Liver (tissue), 3 donors: ENCODE measurements at regions not wholly inside any gene's neighbourhood (a gene's known extent, or its start where the extent isn't known, plus 50 kb on each side); places are given as distances from the start of the nearest gene placed in this dataset.

Experiments used
- EGR1 ChIP-seq, 2 donors: IDR thresholded peaks; 2 replicates each; pipeline ENCODE4 v1.6.1; 2016 to 2018; ENCODE audit warnings: antibody characterized with exemption in 2 of 2, low read depth in 2 of 2
- GABPA ChIP-seq, 2 donors: IDR thresholded peaks in 1 of 2; conservative IDR thresholded peaks in 1 of 2; 2 replicates each; pipeline ENCODE4 v1.6.1; 2016; ENCODE audit warnings: antibody characterized with exemption in 2 of 2, mild to moderate bottlenecking in 1 of 2, moderate library complexity in 1 of 2
- HNF4A ChIP-seq, 2 donors: conservative IDR thresholded peaks; 2 replicates each; pipeline ENCODE4 v1.6.1; 2016; ENCODE audit warnings: antibody characterized with exemption in 2 of 2, mild to moderate bottlenecking in 2 of 2
- JUND ChIP-seq, 2 donors: IDR thresholded peaks; 2 replicates each; pipeline ENCODE4 v1.6.1; 2016; ENCODE audit warnings: antibody characterized with exemption in 2 of 2
- NR2F2 ChIP-seq: IDR thresholded peaks from 2 replicates; pipeline ENCODE4 v1.6.1; 2016; ENCODE audit warnings: antibody characterized with exemption
- RAD21 ChIP-seq, 2 donors: IDR thresholded peaks; 2 replicates each; pipeline ENCODE4 v1.6.1; 2016; ENCODE audit warnings: antibody characterized with exemption in 2 of 2, mild to moderate bottlenecking in 2 of 2
- RXRA ChIP-seq, 2 donors: IDR thresholded peaks; 2 replicates each; pipeline ENCODE4 v1.6.1; 2017 to 2018; ENCODE audit warnings: antibody characterized with exemption in 2 of 2, mild to moderate bottlenecking in 1 of 2
- SP1 ChIP-seq: IDR thresholded peaks from 2 replicates; pipeline ENCODE4 v1.6.1; 2018; ENCODE audit warnings: antibody characterized with exemption, mild to moderate bottlenecking
- TAF1 ChIP-seq: conservative IDR thresholded peaks from 2 replicates; pipeline ENCODE4 v1.6.1; 2016; ENCODE audit warnings: antibody characterized with exemption, mild to moderate bottlenecking
- YY1 ChIP-seq: IDR thresholded peaks from 2 replicates; pipeline ENCODE4 v1.6.1; 2016; ENCODE audit warnings: antibody characterized with exemption, mild to moderate bottlenecking
- TF ChIP-seq, protein P1 (sequence below): fragments of 150-350 bp; IDR thresholded peaks from 2 replicates; pipeline ENCODE4 v1.5.1; 2017; ENCODE audit warnings: improper control_type of control experiment, low read depth, low read length; ENCODE audit not compliant: missing input control
- TF ChIP-seq, protein P2 (sequence below): IDR thresholded peaks from 2 replicates; pipeline ENCODE4 v1.6.1; 2016; ENCODE audit warnings: antibody characterized with exemption
- TF ChIP-seq, protein P3 (sequence below): IDR thresholded peaks from 2 replicates; pipeline ENCODE4 v1.6.1; 2016; ENCODE audit warnings: antibody characterized with exemption, mild to moderate bottlenecking
- TF ChIP-seq, protein P4 (sequence below): IDR thresholded peaks from 2 replicates; pipeline ENCODE4 v1.6.1; 2016; ENCODE audit warnings: antibody characterized with exemption
- donor health status: healthy.
- donor health status: healthy.

DNA sequence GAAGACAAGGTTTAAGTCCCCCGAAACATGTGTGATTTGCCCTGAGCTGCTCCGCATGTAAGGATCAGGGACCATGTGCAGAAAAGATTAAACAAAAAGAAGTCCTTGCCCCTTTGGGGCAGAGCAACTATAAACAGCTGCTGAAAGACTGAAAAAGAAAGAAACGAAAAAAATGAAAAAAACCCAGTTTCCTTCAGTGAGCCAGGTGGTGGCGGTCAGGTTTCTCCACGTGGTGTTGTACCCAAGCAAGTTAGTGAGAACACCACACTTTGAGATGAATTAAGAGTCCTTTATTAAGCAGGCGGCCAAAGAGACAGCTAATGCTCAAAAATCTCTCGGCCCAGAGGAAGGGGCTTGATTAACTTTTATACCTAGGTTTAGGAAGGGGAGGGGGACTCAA is 404.9 kb upstream of the SYT4 start:
- TF ChIP-seq RXRA (IDR thresholded peaks at IDR 0.05) (no peak), TAF1 (no peak), GABPA (IDR thresholded peaks at IDR 0.05 in 1 of 2, conservative IDR thresholded peaks at IDR 0.05 in 1 of 2) (no peak), JUND (IDR thresholded peaks at IDR 0.05) (no peak), SP1 (no peak), HNF4A (conservative IDR thresholded peaks at IDR 0.05) (no peak), RAD21 (IDR thresholded peaks at IDR 0.05) (no peak), NR2F2 (no peak), EGR1 (IDR thresholded peaks at IDR 0.05; ENCODE audit: low read depth in 2 of 2) (no peak), YY1 (no peak)
- TF ChIP-seq, protein P1, sequence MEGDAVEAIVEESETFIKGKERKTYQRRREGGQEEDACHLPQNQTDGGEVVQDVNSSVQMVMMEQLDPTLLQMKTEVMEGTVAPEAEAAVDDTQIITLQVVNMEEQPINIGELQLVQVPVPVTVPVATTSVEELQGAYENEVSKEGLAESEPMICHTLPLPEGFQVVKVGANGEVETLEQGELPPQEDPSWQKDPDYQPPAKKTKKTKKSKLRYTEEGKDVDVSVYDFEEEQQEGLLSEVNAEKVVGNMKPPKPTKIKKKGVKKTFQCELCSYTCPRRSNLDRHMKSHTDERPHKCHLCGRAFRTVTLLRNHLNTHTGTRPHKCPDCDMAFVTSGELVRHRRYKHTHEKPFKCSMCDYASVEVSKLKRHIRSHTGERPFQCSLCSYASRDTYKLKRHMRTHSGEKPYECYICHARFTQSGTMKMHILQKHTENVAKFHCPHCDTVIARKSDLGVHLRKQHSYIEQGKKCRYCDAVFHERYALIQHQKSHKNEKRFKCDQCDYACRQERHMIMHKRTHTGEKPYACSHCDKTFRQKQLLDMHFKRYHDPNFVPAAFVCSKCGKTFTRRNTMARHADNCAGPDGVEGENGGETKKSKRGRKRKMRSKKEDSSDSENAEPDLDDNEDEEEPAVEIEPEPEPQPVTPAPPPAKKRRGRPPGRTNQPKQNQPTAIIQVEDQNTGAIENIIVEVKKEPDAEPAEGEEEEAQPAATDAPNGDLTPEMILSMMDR = no peak
- TF ChIP-seq, protein P2, sequence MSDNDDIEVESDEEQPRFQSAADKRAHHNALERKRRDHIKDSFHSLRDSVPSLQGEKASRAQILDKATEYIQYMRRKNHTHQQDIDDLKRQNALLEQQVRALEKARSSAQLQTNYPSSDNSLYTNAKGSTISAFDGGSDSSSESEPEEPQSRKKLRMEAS = no peak
- TF ChIP-seq, protein P3, sequence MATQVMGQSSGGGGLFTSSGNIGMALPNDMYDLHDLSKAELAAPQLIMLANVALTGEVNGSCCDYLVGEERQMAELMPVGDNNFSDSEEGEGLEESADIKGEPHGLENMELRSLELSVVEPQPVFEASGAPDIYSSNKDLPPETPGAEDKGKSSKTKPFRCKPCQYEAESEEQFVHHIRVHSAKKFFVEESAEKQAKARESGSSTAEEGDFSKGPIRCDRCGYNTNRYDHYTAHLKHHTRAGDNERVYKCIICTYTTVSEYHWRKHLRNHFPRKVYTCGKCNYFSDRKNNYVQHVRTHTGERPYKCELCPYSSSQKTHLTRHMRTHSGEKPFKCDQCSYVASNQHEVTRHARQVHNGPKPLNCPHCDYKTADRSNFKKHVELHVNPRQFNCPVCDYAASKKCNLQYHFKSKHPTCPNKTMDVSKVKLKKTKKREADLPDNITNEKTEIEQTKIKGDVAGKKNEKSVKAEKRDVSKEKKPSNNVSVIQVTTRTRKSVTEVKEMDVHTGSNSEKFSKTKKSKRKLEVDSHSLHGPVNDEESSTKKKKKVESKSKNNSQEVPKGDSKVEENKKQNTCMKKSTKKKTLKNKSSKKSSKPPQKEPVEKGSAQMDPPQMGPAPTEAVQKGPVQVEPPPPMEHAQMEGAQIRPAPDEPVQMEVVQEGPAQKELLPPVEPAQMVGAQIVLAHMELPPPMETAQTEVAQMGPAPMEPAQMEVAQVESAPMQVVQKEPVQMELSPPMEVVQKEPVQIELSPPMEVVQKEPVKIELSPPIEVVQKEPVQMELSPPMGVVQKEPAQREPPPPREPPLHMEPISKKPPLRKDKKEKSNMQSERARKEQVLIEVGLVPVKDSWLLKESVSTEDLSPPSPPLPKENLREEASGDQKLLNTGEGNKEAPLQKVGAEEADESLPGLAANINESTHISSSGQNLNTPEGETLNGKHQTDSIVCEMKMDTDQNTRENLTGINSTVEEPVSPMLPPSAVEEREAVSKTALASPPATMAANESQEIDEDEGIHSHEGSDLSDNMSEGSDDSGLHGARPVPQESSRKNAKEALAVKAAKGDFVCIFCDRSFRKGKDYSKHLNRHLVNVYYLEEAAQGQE = no peak
- TF ChIP-seq, protein P4, sequence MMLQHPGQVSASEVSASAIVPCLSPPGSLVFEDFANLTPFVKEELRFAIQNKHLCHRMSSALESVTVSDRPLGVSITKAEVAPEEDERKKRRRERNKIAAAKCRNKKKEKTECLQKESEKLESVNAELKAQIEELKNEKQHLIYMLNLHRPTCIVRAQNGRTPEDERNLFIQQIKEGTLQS = no peak
